Omental fat pad (tissue), 3 donors: ENCODE measurements at regions not wholly inside any gene's neighbourhood (a gene's known extent, or its start where the extent isn't known, plus 50 kb on each side); places are given as distances from the start of the nearest gene placed in this dataset.
"Not testable (repeated sequence)": the region's sequence is repeated elsewhere in the genome, so short reads cannot be mapped to it uniquely, and the experiment has no call there.

ENCODE experiments used
- ATAC-seq: fragments of 150-250 bp; one replicate; pipeline ENCODE4 v1.9.1; 2016; ENCODE audit warnings: mild to moderate bottlenecking, moderate library complexity; ENCODE audit not compliant: low FRiP score
- DNase-seq: peaks from one replicate; pipeline ENCODE4 v3.0.0-alpha.2; 2019; ENCODE audit warnings: low spot score
- CTCF ChIP-seq, 3 donors: fragments of 450-650 bp; IDR thresholded peaks; one replicate each; pipeline ENCODE4 v1.5.1; 2016 to 2017; ENCODE audit warnings: antibody characterized with exemption in 3 of 3, mild to moderate bottlenecking in 3 of 3, moderate library complexity in 2 of 3

DNA sequence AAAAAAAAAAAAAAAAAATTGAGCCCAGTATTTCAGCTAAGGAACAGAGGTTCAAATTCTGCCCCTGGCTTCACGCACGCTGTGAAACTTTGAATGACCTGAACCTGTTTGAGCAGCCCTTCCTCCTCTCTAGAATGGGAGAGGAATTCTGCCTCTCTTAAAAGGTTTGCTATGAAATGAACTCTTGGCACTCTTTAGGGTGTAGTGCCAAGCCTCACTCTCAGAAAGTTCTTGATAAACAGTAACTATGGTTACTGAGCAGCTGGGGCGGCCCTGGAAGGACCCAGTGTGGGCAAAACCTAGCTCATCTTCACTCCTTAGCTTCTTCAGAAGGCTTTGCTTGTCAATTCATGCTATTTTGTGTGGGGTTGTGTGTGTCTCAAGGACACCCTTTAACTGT lies 73.7 kb downstream of the GEMIN8 start:
- ATAC-seq, result no peak
- no peak for TF ChIP-seq CTCF (IDR thresholded peaks at IDR 0.05)
- no peak for DNase-seq

- no peak for DNase-seq
- no peak for TF ChIP-seq CTCF (IDR thresholded peaks at IDR 0.05)
- no peak for ATAC-seq
Measured at GRCh38 chrX:13955095-13955647, 74.5 kb downstream of the GEMIN8 start.

DNA sequence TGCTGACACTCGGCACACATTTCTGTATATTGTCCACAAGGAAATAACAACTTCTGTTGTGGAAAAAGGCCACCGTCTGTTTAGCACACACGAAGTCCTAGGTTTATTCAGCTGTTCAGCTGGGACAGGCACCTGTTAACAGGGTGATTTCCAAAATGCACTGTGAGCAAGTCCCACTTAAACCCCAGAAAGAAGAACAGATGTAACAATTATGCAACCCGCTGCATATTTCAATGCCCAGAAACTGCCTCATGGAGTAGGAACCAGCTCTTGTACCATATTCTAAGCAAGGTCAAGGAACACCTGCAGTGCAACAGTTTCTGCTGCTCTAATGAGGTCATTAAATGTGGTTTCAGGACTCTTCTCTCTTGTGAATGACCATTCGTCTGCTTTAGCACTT lies 77.1 kb downstream of the GEMIN8 start:
- ATAC-seq (no peak), DNase-seq (no peak)
- TF ChIP-seq CTCF (IDR thresholded peaks at IDR 0.05), result no peak

DNA sequence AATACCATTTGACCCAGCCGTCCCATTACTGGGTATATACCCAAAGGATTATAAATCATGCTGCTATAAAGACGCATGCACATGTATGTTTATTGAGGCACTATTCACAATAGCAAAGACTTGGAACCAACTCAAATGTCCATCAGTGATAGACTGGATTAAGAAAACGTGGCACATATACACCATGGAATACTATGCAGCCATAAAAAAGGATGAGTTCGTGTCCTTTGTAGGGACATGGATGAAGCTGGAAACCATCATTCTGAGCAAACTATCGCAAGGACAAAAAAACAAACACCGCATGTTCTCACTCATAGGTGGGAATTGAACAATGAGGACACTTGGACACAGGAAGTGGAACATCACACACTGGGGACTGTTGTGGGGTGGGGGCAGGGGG lies 83.5 kb downstream of the GEMIN8 start:
- DNase-seq, ATAC-seq: not testable (repeated sequence)

DNA sequence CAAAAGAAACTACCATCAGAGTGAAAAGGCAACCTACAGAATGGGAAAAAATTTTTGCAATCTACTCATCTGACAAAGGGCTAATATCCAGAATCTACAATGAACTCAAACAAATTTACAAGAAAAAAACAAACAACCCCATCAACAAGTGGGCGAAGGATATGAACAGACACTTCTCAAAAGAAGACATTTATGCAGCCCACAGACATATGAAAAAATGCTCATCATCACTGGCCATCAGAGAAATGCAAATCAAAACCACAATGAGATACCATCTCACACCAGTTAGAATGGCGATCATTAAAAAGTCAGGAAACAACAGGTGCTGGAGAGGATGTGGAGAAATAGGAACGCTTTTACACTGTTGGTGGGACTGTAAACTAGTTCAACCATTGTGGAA lies 83.9 kb downstream of the GEMIN8 start:
- not testable (repeated sequence) for DNase-seq, ATAC-seq

GRCh38 chrX:13940671-13941070 lies 89.0 kb downstream of the GEMIN8 start:
- no peak for ATAC-seq

DNA sequence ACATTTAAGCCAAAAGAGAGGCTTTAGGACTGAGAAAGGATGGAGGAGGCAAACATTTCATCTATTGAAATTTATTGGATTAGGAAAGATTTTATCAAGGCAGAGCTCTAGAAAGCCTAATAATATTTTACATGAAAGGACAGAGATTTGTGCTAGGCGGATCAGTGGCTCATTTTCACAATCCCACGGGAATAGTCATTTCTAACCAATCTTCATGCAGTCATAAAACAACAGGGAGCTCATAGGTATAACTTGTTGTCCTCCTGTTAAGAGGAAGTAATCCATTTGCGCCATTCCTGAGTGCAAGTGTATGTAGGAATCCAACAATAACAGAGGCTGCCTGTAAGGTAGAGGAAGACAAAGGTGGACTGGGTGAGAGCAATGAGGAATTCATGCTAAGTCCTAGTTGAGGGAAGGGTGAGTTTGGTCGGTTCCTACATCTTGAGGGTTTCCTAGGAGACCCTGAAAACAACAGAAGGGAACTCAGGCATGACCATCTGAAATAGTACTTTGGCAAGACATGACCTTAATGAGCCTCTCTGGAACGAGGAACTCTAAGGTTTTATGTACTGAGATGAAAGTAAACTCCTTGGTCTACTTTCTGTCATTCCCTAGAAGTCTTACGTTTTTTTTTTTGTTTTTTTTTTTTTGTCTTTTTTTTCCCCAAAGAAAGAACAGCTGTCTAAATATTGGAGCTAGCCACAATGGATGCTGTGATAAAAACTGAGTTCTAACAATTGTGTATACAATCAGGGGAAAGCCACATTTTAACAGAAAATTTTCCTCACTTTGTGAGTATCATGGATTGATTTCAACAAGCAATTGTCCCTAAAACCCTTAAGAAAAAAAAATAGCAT lies 89.7 kb downstream of the GEMIN8 start:
- no peak for ATAC-seq
- no peak for DNase-seq
- TF ChIP-seq CTCF (IDR thresholded peaks at IDR 0.05), result no peak

More at GRCh38 chrX:13940671-13941070, 89.0 kb downstream of the GEMIN8 start:
- TF ChIP-seq CTCF (IDR thresholded peaks at IDR 0.05), result no peak
- DNase-seq, result no peak

GRCh38 chrX:13938829-13939530 lies 90.7 kb downstream of the GEMIN8 start:
- no peak for ATAC-seq
- DNase-seq, result no peak
- TF ChIP-seq CTCF (IDR thresholded peaks at IDR 0.05), result no peak
